GM18868 (cell line): ENCODE measurements at regions not wholly inside any gene's neighbourhood (a gene's known extent, or its start where the extent isn't known, plus 50 kb on each side); places are given as distances from the start of the nearest gene placed in this dataset.
"Not testable (repeated sequence)": the region's sequence is repeated elsewhere in the genome, so short reads cannot be mapped to it uniquely, and the experiment has no call there.

Source experiments
- ATAC-seq: cut with Tn5 transposase; IDR thresholded peaks from one replicate; pipeline ENCODE4 v1.9.1; 2021; ENCODE audit warnings: mild to moderate bottlenecking, moderate library complexity; ENCODE audit not compliant: unreplicated experiment

DNA sequence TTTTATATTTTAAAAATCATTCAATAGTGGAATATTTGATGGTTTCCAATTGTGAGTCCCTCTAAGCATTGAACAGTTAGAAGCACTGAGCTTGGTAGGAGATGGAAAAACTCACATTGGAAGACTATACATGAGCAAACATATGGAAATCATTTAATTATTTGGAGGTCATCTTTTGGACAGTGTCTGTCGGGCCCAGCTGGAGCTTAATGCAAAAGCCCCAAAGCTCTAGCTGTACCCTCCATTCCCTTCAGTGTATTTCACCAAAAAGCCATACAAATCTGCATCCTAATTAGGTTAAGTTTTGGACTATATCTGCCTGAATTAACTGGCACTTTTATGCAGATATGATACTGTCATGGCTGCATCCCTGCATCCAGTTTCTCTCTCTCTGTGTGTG, 365.7 kb downstream of the FLRT2 start:
- ATAC-seq, result no peak

DNA sequence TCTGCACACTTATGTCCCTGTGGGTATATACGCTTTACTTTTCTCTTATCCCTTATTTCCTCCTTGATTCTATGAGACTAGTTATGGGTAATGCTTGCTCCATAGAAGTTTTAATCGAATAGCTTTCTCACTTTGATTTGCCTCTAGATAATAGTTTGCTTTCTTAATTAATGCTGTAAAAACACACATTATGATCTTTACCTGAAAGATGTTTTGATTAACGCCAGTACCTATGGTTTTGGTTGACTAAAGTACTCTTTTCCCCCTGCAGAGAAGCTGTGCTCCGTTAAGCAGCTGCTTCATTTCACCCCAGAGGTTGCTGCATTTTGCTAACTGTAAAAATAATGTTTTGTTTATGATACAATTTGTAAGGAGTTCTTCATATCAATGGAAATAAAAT, 362.3 kb downstream of the FLRT2 start:
- no peak for ATAC-seq

DNA sequence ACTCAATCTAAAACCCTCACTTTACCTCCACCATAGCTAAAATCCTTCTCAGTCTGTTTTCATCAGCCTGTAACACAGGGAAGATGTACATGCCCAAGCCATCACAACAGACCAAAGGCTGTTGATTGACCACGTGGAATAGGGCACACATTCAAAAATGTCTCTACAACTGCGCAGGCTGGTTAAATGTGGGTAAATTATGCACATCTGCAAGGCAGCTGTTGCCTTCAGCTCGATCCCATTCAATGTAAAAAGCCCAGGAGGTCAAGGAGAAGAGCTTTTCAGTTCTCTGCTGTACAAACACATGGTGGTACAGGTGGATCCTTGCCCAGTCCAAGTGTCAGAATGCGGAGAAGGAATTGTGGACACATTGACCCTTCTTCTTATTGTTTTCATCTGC, 354.0 kb downstream of the FLRT2 start:
- no peak for ATAC-seq

DNA sequence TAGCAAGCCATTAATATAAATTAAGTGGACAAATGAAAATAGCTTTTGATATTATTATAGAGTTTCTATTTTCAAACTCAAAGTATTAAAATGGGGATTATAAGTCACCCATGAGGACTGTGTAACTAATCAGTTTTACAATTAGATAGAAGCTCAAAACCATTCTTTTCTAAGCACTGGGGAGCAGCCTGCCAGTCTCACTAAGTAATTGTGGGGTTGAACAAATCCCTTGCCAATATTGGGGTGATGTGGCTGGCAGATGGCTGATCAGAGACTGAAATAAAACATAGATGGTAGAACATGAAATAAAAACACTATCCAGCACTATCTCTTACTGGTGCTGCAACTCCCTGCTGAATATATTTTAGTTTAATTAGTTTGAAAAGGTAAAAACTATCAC, 353.2 kb downstream of the FLRT2 start:
- no peak for ATAC-seq

DNA sequence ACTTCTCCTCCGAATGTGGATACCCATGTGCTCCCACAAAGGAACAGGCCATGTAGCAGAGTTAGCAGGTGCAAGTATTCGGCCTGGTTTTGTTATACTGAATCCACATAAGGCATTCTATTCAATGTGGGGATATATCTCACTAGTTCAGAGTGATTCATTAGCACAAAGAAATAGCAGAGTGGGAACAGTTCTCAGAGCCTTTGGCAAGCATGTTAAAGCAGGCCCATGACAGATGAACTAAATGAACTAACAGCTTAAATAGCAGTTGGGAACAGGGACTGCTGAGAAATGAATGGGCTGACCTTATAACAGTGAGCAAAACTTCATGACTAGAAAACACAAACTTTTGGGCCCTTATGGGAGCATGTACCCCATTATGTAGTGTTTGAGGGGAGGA, 352.0 kb downstream of the FLRT2 start:
- ATAC-seq, result no peak

DNA sequence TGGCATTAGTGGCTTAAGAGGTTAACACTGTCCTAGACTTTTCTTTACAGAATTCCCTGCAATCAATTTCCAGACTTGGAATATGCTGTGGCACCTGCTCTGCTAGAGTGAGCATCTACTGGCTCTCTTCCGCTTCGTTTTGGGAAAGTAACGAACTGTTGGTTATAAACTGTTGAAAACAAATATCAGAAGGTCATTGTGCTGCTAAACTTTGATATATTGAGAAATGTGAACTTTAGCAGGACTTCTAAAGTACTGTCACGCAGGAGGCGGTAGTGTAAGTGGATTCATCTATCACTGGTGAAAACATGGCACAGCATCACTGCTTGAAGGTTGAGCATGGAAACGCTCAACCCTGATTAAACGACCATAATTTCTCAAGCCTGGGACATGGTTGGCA, 348.9 kb downstream of the FLRT2 start:
- no peak for ATAC-seq

DNA sequence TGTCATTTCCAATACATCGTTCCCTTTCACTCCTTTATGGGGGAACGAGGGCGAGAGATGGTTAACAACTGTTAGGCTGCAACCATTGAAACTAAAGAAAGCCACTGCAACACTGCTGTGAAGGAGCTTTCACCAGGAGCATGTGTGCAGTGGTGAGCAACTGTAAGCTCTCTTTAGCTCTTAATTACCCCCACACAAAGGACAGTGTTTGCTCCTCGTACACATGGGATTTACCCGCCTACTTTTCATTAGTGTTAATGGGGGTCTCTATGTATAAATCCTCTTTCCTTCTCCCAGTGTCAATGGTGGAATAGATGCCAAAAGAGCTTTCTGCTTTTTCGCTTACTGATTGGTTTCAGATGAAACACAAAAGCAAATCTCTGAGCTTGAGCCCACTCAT, 343.1 kb downstream of the FLRT2 start:
- ATAC-seq, result no peak

DNA sequence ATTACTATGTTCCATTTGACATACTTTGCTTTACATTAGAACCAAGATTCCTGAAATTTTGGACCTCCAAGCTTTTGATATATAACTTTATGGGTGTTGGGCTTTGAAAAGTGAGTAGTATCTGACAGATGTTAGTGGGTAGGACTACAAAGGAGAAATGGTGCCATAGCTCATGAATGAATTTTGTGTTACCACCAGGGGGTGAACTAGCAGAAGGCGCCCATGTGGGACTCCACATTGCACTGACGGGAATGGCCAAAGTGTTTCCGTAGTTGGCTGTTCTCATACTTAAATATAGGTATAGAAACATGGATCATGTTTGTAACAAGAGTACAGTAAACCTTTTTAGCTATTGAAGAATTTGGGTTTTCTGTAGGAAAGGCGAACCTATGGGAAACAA, 337.5 kb downstream of the FLRT2 start:
- no peak for ATAC-seq

DNA sequence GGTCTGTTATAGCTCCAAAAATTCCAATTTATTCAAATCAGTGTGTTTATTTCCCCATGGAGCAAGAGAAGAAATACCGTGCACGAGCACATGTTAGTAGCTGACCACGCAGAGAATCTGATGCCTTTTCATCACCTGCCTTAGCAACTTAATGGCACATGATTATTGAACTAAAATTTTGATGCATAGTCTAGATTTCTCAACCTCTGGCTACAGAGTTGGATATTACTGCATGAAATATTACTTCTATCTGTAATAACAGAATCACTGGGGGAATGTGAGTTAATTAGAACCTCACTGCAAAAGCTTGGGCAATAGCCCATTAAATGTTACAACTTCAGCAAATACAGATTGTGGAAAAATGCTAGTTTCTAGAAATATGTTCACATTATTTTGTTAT, 335.8 kb downstream of the FLRT2 start:
- no peak for ATAC-seq

DNA sequence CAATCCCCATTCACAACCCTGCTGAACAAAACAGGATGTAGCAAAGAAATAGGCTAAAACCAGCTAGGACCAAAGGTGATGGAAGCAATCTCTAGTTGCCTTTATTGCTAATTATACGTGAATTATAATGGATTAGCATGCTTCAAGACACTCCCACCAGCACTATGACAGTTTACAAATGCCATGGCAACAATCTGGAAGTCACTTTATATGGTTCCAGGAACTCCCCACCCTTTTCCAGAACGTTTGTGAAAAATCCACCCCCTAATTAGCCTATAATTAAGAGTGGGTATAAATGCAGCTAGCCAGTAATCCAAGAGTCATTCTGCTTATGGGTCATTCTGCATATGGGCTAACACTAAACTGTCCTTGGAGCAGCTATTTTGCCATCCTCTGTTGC, 328.7 kb downstream of the FLRT2 start:
- ATAC-seq, result no peak

DNA sequence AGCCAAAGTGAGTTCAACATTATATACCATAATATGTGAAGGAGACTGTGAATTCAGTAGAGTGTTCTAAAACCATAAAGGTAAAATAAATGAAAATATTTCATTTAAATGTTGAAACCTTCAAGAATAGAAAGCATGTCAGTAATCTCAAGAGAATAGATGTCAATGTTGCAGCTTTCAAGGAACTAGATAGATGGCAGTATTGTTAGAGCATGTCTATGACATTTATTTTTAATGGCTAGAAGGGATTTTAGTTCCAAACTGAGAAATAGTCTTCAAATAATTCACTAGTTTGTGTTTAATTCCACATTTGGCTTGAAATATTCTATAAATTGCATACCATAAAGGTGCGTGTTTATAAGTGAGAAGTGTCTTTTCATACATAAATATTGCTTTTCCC, 326.5 kb downstream of the FLRT2 start:
- ATAC-seq, result no peak

DNA sequence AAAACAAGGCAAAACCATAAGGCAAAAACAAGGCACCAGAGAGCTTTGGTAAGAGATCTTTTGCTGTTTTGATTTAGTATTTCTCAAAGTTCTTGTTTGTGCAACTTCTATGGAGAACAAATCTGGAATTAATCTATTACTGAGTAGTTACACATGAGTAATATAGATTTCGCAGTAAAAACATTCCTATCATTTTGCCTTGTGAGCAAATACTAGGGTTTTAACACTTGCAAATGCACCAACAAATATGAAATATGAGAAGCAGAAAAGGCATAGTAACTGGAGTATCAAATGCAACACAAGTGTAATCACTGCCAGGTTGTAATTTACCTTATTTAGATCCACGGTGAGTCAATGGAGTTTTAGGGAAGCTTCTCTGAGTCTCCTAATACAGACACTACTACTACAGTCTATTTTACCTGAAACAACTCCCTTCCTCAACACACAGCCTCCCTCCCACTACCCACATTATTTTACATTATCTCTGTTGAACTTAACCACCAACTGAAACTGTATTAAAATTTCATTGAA, 324.1 kb downstream of the FLRT2 start:
- ATAC-seq, result no peak

DNA sequence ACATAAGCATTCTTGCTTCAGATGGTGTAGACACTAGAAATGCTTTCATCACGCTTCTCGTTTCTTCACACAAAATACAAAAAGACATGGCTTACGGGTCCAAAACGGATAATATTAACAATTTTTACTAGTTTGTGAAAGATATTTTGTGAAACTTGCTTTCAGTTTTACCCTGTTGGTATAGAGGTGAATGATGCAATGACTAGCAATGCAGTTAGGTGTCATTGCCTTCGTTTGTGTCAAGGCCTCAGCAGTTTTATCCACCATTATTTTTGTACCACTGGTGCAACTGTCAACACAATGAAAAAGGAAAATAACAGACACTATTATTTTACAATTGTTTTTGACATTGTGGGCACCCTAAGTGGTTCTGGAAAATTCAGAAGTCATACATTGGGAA, 323.0 kb downstream of the FLRT2 start:
- ATAC-seq, result no peak

DNA sequence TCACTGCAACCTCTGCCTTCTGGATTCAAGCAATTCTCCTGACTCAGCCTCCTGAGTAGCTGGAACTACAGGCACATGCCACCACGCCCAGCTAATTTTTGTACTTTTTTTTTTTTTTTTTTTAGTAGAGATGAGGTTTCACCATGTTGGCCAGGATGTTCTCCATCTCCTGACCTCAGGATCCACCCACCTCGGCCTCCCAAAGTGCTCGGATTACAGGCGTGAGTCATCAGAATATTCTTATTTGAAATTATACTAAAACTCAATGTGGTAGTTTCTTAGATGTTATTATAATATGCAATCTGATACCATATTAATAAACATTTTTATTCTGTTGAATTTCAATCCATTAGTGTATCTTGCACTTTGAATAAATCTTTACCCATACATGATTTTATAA, 322.2 kb downstream of the FLRT2 start:
- ATAC-seq, result not testable (repeated sequence)

DNA sequence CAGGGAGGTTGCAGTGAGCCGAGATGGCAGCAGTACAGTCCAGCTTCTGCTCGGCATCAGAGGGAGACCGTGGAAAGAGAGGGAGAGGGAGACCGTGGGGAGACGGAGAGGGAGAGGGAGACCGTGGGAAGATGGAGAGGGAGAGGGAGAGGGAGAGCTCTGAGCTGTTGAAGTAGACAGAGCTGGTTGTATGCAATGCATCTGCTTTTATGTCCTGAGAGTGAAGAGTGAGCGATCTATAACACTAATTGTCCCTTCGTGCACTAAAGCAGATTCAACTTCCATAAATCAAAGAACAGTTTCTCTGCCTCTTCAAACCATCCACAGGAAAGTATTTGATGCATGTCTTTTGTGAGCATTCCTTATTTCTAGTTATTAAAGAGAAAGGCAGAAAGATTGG, 300.6 kb downstream of the FLRT2 start:
- ATAC-seq, result not testable (repeated sequence)

DNA sequence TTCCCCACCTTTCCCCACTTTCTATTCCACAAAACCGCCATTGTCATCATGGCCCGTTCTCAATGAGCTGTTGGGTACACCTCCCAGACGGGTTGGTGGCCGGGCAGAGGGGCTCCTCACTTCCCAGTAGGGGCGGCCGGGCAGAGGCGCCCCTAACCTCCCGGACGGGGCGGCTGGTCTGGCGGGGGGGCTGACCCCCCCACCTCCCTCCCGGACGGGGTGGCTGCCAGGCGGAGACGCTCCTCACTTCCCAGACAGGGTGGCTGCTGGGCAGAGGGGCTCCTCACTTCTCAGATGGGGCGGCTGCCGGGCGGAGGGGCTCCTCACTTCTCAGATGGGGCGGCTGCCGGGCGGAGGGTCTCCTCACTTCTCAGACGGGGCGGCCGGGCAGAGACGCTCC, 299.7 kb downstream of the FLRT2 start:
- ATAC-seq, result not testable (repeated sequence)

DNA sequence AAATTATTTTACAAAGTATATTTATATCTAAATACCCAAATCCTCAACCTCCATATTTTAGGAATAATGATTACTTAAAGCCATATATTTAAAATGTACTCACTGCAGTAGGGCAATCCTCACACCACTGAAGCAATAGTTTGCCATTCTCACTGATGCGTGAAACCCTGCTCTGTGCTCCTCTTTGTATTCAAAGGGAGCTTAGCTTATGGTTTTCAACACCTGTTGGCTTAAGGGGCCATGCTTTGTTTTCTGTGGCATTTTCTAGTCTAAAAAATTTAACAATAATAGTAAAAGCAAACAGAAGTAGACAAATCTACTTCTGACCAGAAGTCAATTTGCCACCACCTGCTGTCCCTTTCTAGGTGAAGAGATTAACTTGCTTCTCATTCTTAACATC, 294.6 kb downstream of the FLRT2 start:
- no peak for ATAC-seq

DNA sequence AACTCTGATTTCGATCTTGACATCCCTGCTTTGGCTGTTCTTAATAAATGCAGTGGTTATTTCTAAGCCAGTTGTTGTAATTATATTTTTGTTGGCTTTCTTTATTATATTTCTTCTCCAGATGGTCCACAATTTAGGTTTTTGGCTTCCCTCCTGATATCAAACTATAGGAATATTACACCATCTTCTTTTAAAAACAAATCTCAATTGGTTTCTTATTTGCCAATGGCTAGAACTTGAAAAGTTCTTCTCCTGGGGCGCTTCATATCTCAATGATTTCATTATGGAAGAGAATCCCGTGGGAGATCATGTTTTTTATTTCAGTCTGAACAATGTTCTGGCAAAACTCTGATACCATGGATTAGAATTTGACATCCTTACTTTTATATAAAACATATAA, 292.3 kb downstream of the FLRT2 start:
- ATAC-seq, result no peak

DNA sequence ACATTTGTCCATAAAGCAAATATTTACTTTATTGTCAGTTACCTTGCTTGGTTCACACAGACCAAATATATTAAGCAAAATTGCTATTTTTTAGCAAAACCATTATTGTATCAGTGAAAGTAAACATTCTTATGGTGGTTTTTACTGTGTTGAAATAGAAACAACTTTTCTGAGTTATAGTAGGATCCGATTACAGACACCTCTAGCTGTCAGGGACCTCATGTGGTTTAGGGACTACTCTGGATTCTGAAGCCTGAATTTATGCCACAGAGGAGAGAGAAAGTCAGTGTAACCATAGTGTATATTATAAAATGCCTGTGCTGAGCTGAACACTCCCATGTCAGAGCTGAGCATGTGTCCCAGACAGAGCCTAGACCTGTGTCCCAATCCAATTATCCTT, 287.5 kb downstream of the FLRT2 start:
- ATAC-seq, result no peak

DNA sequence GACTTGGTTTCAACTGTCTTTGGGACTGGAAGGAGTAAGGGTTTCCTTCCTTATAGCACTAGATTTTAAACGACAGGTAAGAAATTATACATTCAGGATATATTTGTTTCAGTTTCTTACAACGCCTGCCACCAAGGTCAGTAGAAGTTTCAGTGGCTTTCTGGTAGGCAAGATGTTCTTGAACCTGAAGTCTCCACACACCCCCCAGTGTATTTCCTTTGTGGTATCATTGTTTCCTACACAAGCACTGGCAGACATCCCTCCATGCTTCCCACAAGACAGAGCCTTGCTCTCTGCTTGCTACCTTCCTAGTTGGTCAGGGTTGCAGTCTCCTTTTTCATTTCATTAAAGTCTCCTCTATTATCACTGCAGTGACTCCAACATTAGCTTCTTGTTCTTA, 283.1 kb downstream of the FLRT2 start:
- no peak for ATAC-seq

DNA sequence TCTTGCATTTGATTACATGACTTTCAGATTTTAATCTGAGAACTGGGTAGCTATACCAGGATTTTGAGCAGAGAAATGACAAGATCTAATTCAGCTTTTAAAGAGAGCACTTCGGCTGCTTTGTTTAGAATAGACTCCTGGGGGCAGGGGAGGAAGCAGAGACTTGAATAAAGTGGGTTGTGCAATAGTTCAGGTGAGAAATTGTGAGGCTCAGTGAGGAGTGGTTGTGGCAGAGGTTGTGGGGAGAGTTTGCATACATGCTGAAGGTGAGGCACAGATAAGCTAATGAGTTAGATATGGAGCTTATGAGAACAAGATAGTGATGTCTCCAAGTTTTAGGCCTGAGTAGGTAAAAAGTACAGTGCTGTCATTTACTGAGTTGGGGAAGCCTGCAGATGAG, 281.4 kb downstream of the FLRT2 start:
- no peak for ATAC-seq

DNA sequence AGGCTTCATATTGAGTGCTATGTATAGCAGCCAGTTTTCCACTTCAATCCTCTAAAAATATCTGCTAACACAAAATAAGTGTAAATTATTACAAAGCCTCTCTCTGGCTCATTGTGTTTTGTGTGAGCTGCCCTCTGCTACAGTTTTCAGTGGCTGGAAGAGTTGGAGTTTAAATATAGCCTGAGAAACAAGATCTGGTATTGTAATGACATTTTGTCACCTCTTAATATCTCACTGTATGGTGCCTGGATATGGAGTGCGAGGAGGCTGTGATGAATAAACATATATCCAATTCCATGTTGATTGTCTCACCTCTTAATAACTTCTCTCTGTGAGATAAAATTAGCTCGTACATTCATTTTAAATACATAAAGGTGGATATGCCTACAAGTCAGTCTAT, 269.7 kb downstream of the FLRT2 start:
- ATAC-seq, result no peak

DNA sequence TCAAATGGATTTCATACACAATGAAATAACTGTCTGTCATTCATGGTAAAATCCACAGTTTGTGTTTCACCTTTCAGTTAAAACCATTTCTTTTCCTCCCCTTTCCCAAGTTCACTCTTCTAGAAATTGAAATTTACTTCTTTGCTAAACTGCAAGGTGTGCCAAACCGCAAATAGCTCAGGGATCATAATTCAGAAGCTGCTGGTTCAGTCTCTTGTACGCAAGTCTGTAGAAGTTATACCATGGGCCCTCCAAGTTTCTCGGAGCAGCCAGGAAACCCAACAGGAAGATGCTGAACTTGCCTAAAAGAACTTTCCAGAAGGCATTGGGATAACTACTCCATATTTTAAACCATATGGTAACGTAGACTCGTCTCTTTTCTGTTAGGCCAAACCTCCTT, 268.9 kb downstream of the FLRT2 start:
- no peak for ATAC-seq

DNA sequence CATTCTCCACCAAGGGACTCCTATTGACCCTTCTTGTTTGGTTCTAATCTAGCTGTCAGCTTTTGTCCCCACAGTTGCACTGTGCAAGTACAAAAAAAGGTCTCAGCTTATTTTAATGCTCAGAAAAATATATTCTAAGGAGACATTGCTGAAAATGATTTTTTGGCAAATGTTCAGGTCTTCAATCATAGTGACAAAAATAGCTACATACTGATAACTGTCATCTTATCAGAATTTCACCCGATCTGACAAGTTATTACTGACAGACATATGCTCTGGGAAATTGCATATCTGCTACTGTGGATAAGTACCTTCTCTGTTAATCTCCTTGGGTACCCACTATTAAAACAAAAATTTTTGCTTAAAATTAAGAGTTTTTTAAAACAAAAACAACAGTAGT, 263.6 kb downstream of the FLRT2 start:
- ATAC-seq, result no peak
